Upper lobe of left lung (tissue), 6 donors: ENCODE measurements at regions not wholly inside any gene's neighbourhood (a gene's known extent, or its start where the extent isn't known, plus 50 kb on each side); places are given as distances from the start of the nearest gene placed in this dataset.

Source experiments
- ATAC-seq, 2 donors: fragments of 200-7000 bp; cut with Tn5 transposase; one replicate each; pipeline ENCODE4 v1.9.1; 2022; ENCODE audit warnings: mild to moderate bottlenecking in 2 of 2, moderate library complexity in 2 of 2; ENCODE audit not compliant: low FRiP score in 2 of 2
- DNase-seq, 2 donors: peaks; one replicate each; pipeline ENCODE4 v3.0.0-alpha.2; 2019 to 2020
- H3K27ac ChIP-seq, 4 donors: fragments of 200-600 bp; sonication (generic); one replicate each; pipeline ENCODE4 v1.5.1; 2016 to 2019
- H3K27me3 ChIP-seq, 4 donors: fragments of 200-600 bp; sonication (generic); one replicate each; pipeline ENCODE4 v1.5.1; 2017 to 2019
- H3K36me3 ChIP-seq, 4 donors: fragments of 200-600 bp; sonication (generic); one replicate each; pipeline ENCODE4 v1.5.1; 2016 to 2019
- H3K4me1 ChIP-seq, 4 donors: fragments of 200-600 bp; sonication (generic); one replicate each; pipeline ENCODE4 v1.5.1; 2018 to 2019
- H3K4me3 ChIP-seq, 4 donors: fragments of 200-600 bp; sonication (generic); one replicate each; pipeline ENCODE4 v1.5.1; 2017 to 2019; ENCODE audit warnings: mild to moderate bottlenecking in 2 of 4, moderate library complexity in 1 of 4
- H3K9me3 ChIP-seq, 4 donors: fragments of 200-600 bp; sonication (generic); one replicate each; pipeline ENCODE4 v1.5.1; 2018 to 2019
- CTCF ChIP-seq, 6 experiments: fragments of 450-650 bp in 4 of 6; fragments of 200-600 bp in 2 of 6; sonication (generic) in 2 of 6; IDR thresholded peaks; one replicate each; pipeline ENCODE4 v1.5.1; 2016 to 2019; ENCODE audit warnings: antibody characterized with exemption in 6 of 6
- EP300 ChIP-seq, 4 donors: sonication (generic); formaldehyde crosslinking; IDR thresholded peaks; one replicate each; pipeline ENCODE4 v1.5.1; 2017; ENCODE audit warnings: antibody characterized with exemption in 4 of 4, control low read depth in 2 of 4
- POLR2A ChIP-seq, 4 donors: fragments of 450-650 bp; IDR thresholded peaks; one replicate each; pipeline ENCODE4 v1.5.1; 2016 to 2017; ENCODE audit warnings: antibody characterized with exemption in 4 of 4, mild to moderate bottlenecking in 2 of 4
- POLR2AphosphoS5 ChIP-seq, 2 donors: sonication (generic); formaldehyde crosslinking; IDR thresholded peaks; one replicate each; pipeline ENCODE4 v1.5.1; 2017; ENCODE audit warnings: antibody characterized with exemption in 2 of 2
- WGBS, 2 donors: methylation state at CpG; one replicate each; pipeline ENCODE4 v1.1.5; 2017 to 2018; 5-methylcytosine and 5-hydroxymethylcytosine counted together
- donor health status: DM: no; HTN: no; CAD: no; lungs with moderate emphysema.
- donor health status: DM: no; HTN: yes; CAD: no; lungs with severe emphysema.

- no peaks in the 10 kb centered on the region for H3K27me3 ChIP-seq
- 89 to 92% methylated on average over 2 of the region's 2 CpGs for WGBS, 2 donors
Measured at GRCh38 chr15:85960381-85960780, 119.3 kb upstream of the AGBL1 start.

DNA sequence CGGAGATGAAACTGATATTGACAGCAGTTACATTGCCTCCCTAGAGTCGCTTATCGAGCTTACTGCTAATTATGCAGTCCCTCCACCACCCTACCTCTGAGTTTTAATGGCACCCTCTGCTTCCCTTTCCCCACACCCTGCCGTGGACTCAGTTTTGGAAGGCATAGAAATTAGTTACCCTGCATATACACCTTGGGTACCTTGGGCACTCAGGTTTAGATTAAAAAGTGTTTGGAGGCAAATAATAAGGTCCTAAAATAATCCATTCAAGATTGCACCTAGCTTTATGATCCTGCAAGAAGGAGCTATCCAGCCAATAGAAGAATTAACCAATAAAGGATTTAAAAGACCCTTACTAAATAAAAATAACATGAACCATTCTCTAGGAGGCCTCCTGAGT lies 117.8 kb upstream of the AGBL1 start:
- H3K4me3 ChIP-seq: no peak overlapping the region
- no peaks in the 10 kb centered on the region for H3K9me3 ChIP-seq
- H3K36me3 ChIP-seq: no peaks in the 10 kb centered on the region
- ATAC-seq: no peak
- no peaks in the 10 kb centered on the region for H3K4me1 ChIP-seq
- DNase-seq: no peak
- 83 to 92% methylated on average over 4 of the region's 4 CpGs for WGBS, 2 donors
- no peaks in the 10 kb centered on the region for H3K27me3 ChIP-seq
- TF ChIP-seq POLR2A (IDR thresholded peaks at IDR 0.05) (no peak), POLR2AphosphoS5 (IDR thresholded peaks at IDR 0.05) (no peak), CTCF (IDR thresholded peaks at IDR 0.05) (no peak), EP300 (IDR thresholded peaks at IDR 0.05) (no peak)
- no peak overlapping the region for H3K27ac ChIP-seq

More at GRCh38 chr15:85960381-85960780, 119.3 kb upstream of the AGBL1 start:
- ATAC-seq (no peak), DNase-seq (no peak)
- H3K9me3 ChIP-seq: no peaks in the 10 kb centered on the region
- H3K27ac ChIP-seq: no peak overlapping the region
- H3K4me3 ChIP-seq: no peak overlapping the region
- TF ChIP-seq POLR2AphosphoS5 (IDR thresholded peaks at IDR 0.05): no peak
- TF ChIP-seq EP300 (IDR thresholded peaks at IDR 0.05): no peak
- TF ChIP-seq POLR2A (IDR thresholded peaks at IDR 0.05): no peak
- TF ChIP-seq CTCF (IDR thresholded peaks at IDR 0.05): no peak
- no peaks in the 10 kb centered on the region for H3K36me3 ChIP-seq
- no peaks in the 10 kb centered on the region for H3K4me1 ChIP-seq

GRCh38 chr15:85963262-85963760 lies 116.4 kb upstream of the AGBL1 start:
- Histone ChIP-seq H3K27ac (no peak overlapping the region), H3K36me3 (no peaks in the 10 kb centered on the region), H3K27me3 (no peaks in the 10 kb centered on the region), H3K4me3 (no peak overlapping the region), H3K9me3 (no peaks in the 10 kb centered on the region), H3K4me1 (no peaks in the 10 kb centered on the region)
- TF ChIP-seq CTCF (IDR thresholded peaks at IDR 0.05) (no peak), EP300 (IDR thresholded peaks at IDR 0.05) (no peak), POLR2A (IDR thresholded peaks at IDR 0.05) (no peak), POLR2AphosphoS5 (IDR thresholded peaks at IDR 0.05) (no peak)
- 90 to 92% methylated on average over 4 of the region's 4 CpGs for WGBS, 2 donors
- ATAC-seq: no peak
- DNase-seq: no peak

- no peaks in the 10 kb centered on the region for H3K27me3 ChIP-seq
- H3K4me1 ChIP-seq: no peaks in the 10 kb centered on the region
- TF ChIP-seq CTCF (IDR thresholded peaks at IDR 0.05): no peak
- no peak for TF ChIP-seq POLR2AphosphoS5 (IDR thresholded peaks at IDR 0.05)
- TF ChIP-seq EP300 (IDR thresholded peaks at IDR 0.05): no peak
- TF ChIP-seq POLR2A (IDR thresholded peaks at IDR 0.05): no peak
- H3K36me3 ChIP-seq: no peaks in the 10 kb centered on the region
- 38 to 45% methylated on average over 2 of the region's 2 CpGs for WGBS, 2 donors
- no peak overlapping the region for H3K4me3 ChIP-seq
- DNase-seq (no peak), ATAC-seq (no peak)
- H3K9me3 ChIP-seq: no peaks in the 10 kb centered on the region
- H3K27ac ChIP-seq: no peak overlapping the region
Measured at GRCh38 chr15:85964471-85964870, 115.2 kb upstream of the AGBL1 start.

DNA sequence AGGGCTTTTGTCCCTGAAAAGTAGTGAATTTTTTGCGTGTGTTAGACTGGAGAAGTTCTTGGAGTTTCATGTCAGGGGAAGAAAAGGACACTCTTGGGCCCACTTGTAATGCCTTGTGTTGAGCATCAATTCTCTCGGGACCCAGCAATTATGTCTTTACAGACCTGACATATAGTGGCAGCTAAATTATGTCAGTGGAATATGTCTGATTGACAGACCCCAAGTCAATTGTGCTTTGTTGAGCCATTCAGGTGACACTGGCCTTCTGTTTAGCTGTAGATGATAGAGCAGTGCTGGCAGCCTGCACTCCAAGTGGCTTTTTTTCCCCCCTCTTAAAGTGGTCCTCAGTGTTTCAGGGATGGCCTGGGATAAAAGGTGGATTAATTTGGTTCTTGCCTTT lies 112.1 kb upstream of the AGBL1 start:
- no peaks in the 10 kb centered on the region for H3K4me1 ChIP-seq
- ATAC-seq (no peak), DNase-seq (no peak)
- TF ChIP-seq POLR2AphosphoS5 (IDR thresholded peaks at IDR 0.05) (no peak), POLR2A (IDR thresholded peaks at IDR 0.05) (no peak), EP300 (IDR thresholded peaks at IDR 0.05) (no peak), CTCF (IDR thresholded peaks at IDR 0.05) (no peak)
- no peak overlapping the region for H3K27ac ChIP-seq
- no peaks in the 10 kb centered on the region for H3K9me3 ChIP-seq
- H3K4me3 ChIP-seq: no peak overlapping the region
- no peaks in the 10 kb centered on the region for H3K36me3 ChIP-seq
- WGBS, 2 donors: 68 to 80% methylated on average over 2 of the region's 2 CpGs
- H3K27me3 ChIP-seq: no peaks in the 10 kb centered on the region
